Neural progenitor cell (in vitro differentiated cells): ENCODE measurements at regions not wholly inside any gene's neighbourhood (a gene's known extent, or its start where the extent isn't known, plus 50 kb on each side); places are given as distances from the start of the nearest gene placed in this dataset.

ENCODE experiments used
- DNase-seq: peaks from one replicate; pipeline ENCODE4 v3.0.0-alpha.2; 2016; ENCODE audit warnings: low spot score
- H2AFZ ChIP-seq: fragments of 200-600 bp; sonication (generic); replicated peaks from 2 replicates; pipeline ENCODE4 v1.6.1; 2016; ENCODE audit warnings: antibody characterized with exemption
- H3F3A ChIP-seq: fragments of 200-600 bp; sonication (generic); 2 replicates; pipeline ENCODE4 v1.6.1; 2016; ENCODE audit warnings: antibody characterized with exemption, low read depth
- H3K27ac ChIP-seq: fragments of 200-600 bp; sonication (generic); 2 replicates; pipeline ENCODE4 v1.5.1; 2016; ENCODE audit warnings: mild to moderate bottlenecking
- H3K27me3 ChIP-seq: fragments of 200-600 bp; sonication (generic); 2 replicates; pipeline ENCODE4 v1.6.1; 2016; ENCODE audit warnings: mild to moderate bottlenecking, moderate library complexity
- H3K36me3 ChIP-seq: fragments of 200-600 bp; sonication (generic); 2 replicates; pipeline ENCODE4 v1.5.1; 2016
- H3K4me1 ChIP-seq: fragments of 200-600 bp; sonication (generic); 2 replicates; pipeline ENCODE4 v1.6.1; 2016; ENCODE audit warnings: mixed run types
- H3K4me2 ChIP-seq: fragments of 200-600 bp; sonication (generic); 2 replicates; pipeline ENCODE4 v1.6.1; 2016
- H3K4me3 ChIP-seq: fragments of 200-600 bp; sonication (generic); 2 replicates; pipeline ENCODE4 v1.5.1; 2016
- H3K79me2 ChIP-seq: fragments of 200-600 bp; sonication (generic); 2 replicates; pipeline ENCODE4 v1.6.1; 2016; ENCODE audit warnings: low read depth
- H3K9ac ChIP-seq: fragments of 200-600 bp; sonication (generic); 2 replicates; pipeline ENCODE4 v1.6.1; 2016
- H3K9me3 ChIP-seq: fragments of 200-600 bp; sonication (generic); 2 replicates; pipeline ENCODE4 v1.5.1; 2016; ENCODE audit warnings: low read depth
- H4K20me1 ChIP-seq: fragments of 200-600 bp; sonication (generic); 2 replicates; pipeline ENCODE4 v1.6.1; 2016; ENCODE audit warnings: low read depth
- H3K27ac Mint-ChIP-seq: 3 replicates; pipeline ENCODE4 v1.8.0; 2021; ENCODE audit warnings: mixed read lengths
- H3K27me3 Mint-ChIP-seq: 2 replicates; pipeline ENCODE4 v1.8.0; 2022; ENCODE audit warnings: low read depth, mild to moderate bottlenecking, inconsistent platforms, moderate library complexity, mixed read lengths; ENCODE audit not compliant: insufficient read depth
- H3K36me3 Mint-ChIP-seq: 3 replicates; pipeline ENCODE4 v1.8.0; 2021; ENCODE audit warnings: mixed read lengths
- H3K4me1 Mint-ChIP-seq: 3 replicates; pipeline ENCODE4 v1.8.0; 2021; ENCODE audit warnings: mixed read lengths
- H3K4me3 Mint-ChIP-seq: 3 replicates; pipeline ENCODE4 v1.8.0; 2021; ENCODE audit warnings: mild to moderate bottlenecking, moderate library complexity, mixed read lengths
- H3K9me3 Mint-ChIP-seq: 3 replicates; pipeline ENCODE4 v1.8.0; 2020; ENCODE audit warnings: mixed read lengths
- CTCF ChIP-seq: fragments of 200-600 bp; sonication (generic); IDR thresholded peaks from 2 replicates; pipeline ENCODE4 v1.5.1; 2017; ENCODE audit warnings: antibody characterized with exemption, mild to moderate bottlenecking
- EZH2 ChIP-seq: fragments of 200-600 bp; sonication (generic); IDR thresholded peaks from 2 replicates; pipeline ENCODE4 v1.6.1; 2017; ENCODE audit warnings: antibody characterized with exemption, mild to moderate bottlenecking, moderate library complexity
- EZH2phosphoT487 ChIP-seq: fragments of 200-600 bp; sonication (generic); IDR thresholded peaks from 2 replicates; pipeline ENCODE4 v1.6.1; 2017; ENCODE audit warnings: antibody characterized with exemption

GRCh38 chr5:54881286-54882005, 103.9 kb downstream of the ESM1 start:
- H3K4me3 ChIP-seq: no peak overlapping the region
- no peak for DNase-seq
- no peak overlapping the region for H3K9ac ChIP-seq
- no peak overlapping the region for H2AFZ ChIP-seq
- Mint-ChIP-seq H3K36me3 (peaks cover 5% of the 10 kb centered on the region), H3K4me3 (no peak overlapping the region), H3K4me1 (peaks cover 18% of the 10 kb centered on the region), H3K27me3 (peaks cover 13% of the 10 kb centered on the region), H3K9me3 (peaks cover 4% of the 10 kb centered on the region), H3K27ac (no peak overlapping the region)
- TF ChIP-seq EZH2 (no peak), CTCF (no peak), EZH2phosphoT487 (no peak)
- H3K27me3 ChIP-seq: peaks cover 41% of the 10 kb centered on the region
- no peaks in the 10 kb centered on the region for H3F3A ChIP-seq
- H4K20me1 ChIP-seq: no peaks in the 10 kb centered on the region
- H3K79me2 ChIP-seq: no peaks in the 10 kb centered on the region
- H3K27ac ChIP-seq: no peak overlapping the region
- no peaks in the 10 kb centered on the region for H3K36me3 ChIP-seq
- no peaks in the 10 kb centered on the region for H3K9me3 ChIP-seq
- H3K4me2 ChIP-seq: no peak overlapping the region
- H3K4me1 ChIP-seq: peaks cover 4% of the 10 kb centered on the region

GRCh38 chr5:54876976-54877375, 108.4 kb downstream of the ESM1 start:
- H3F3A ChIP-seq: no peaks in the 10 kb centered on the region
- H3K4me3 Mint-ChIP-seq: no peak overlapping the region
- H3K9me3 Mint-ChIP-seq: no peaks in the 10 kb centered on the region
- no peaks in the 10 kb centered on the region for H3K9me3 ChIP-seq
- no peaks in the 10 kb centered on the region for H4K20me1 ChIP-seq
- H3K4me1 Mint-ChIP-seq: no peaks in the 10 kb centered on the region
- H3K79me2 ChIP-seq: no peaks in the 10 kb centered on the region
- peaks cover 3% of the 10 kb centered on the region for H3K27me3 ChIP-seq
- no peak for TF ChIP-seq EZH2phosphoT487
- TF ChIP-seq CTCF: no peak
- TF ChIP-seq EZH2: no peak
- no peak overlapping the region for H3K4me2 ChIP-seq
- no peak for DNase-seq
- no peak overlapping the region for H3K4me3 ChIP-seq
- no peak overlapping the region for H3K9ac ChIP-seq
- H3K27me3 Mint-ChIP-seq: no peaks in the 10 kb centered on the region
- no peaks in the 10 kb centered on the region for H3K36me3 ChIP-seq
- no peak overlapping the region for H3K27ac Mint-ChIP-seq
- H3K27ac ChIP-seq: no peak overlapping the region
- no peaks in the 10 kb centered on the region for H3K36me3 Mint-ChIP-seq
- no peaks in the 10 kb centered on the region for H3K4me1 ChIP-seq
- H2AFZ ChIP-seq: no peak overlapping the region

DNA sequence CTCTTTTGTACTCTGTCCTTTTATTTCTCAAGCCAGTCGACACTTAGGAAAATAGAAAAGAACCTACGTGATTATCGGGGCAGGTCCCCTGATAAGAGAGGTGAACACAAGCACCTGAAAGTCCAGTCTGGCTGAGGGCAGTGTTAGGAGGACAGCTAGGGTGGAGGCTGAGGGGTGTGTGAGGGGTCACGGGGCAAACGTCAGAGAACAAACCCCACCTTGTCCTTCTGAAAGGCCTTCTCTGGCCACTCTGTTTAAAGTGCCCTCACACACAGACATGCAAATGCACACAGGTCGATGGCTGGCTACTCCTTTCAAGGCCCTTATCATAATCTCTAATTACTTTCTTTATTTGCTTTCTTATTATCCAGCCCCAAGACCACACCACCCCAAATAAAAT, 108.8 kb downstream of the ESM1 start:
- no peaks in the 10 kb centered on the region for H4K20me1 ChIP-seq
- no peak overlapping the region for H3K4me2 ChIP-seq
- H3K4me1 Mint-ChIP-seq: no peaks in the 10 kb centered on the region
- no peaks in the 10 kb centered on the region for H3K27me3 ChIP-seq
- no peaks in the 10 kb centered on the region for H3K27me3 Mint-ChIP-seq
- H3K9me3 ChIP-seq: no peaks in the 10 kb centered on the region
- H3F3A ChIP-seq: no peaks in the 10 kb centered on the region
- H3K4me3 ChIP-seq: no peak overlapping the region
- no peaks in the 10 kb centered on the region for H3K4me1 ChIP-seq
- H3K36me3 Mint-ChIP-seq: no peaks in the 10 kb centered on the region
- no peaks in the 10 kb centered on the region for H3K79me2 ChIP-seq
- no peak overlapping the region for H3K4me3 Mint-ChIP-seq
- no peak overlapping the region for H3K27ac Mint-ChIP-seq
- DNase-seq: no peak
- H3K9ac ChIP-seq: no peak overlapping the region
- H3K9me3 Mint-ChIP-seq: no peaks in the 10 kb centered on the region
- H2AFZ ChIP-seq: no peak overlapping the region
- H3K36me3 ChIP-seq: no peaks in the 10 kb centered on the region
- TF ChIP-seq EZH2 (no peak), EZH2phosphoT487 (no peak)
- H3K27ac ChIP-seq: no peak overlapping the region

DNA sequence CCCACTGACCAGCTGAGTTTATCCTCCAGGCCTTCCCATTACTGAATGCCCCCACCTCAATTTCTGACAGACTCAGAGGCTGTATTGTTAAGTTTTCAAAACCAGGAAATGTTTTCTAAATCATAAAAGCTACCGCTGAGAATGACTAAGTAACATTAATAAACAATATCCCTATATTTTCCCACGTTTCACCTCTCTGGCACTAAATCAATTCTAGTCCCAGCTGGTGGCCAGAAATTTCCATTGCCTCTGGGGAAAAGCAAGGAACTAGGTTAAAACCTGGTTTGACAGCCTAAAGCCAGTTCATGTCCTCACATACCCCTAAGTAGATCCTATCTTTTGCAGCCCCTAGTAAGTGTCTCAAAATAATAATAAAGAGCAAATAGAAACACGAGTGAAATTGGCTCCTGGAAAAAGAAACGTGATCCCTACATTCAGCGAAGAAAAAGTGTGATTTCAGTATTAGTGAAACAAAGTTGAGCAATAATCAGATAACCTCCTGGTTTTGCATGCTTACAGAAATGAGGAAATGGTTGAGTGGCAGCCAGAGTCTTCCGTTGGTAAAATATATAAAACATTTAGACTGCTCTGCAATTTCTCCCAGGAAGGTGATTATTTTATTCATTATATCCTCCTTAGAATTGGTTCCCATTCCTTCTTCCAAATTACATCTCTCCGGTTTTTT, 110.9 kb downstream of the ESM1 start:
- H3K9me3 Mint-ChIP-seq: no peaks in the 10 kb centered on the region
- TF ChIP-seq CTCF (no peak), EZH2phosphoT487 (no peak), EZH2 (no peak)
- Histone ChIP-seq H3K9ac (no peak overlapping the region), H3K9me3 (no peaks in the 10 kb centered on the region), H4K20me1 (no peaks in the 10 kb centered on the region), H3K4me3 (no peak overlapping the region), H2AFZ (no peak overlapping the region), H3K79me2 (no peaks in the 10 kb centered on the region), H3K4me2 (no peak overlapping the region), H3K36me3 (no peaks in the 10 kb centered on the region), H3F3A (no peaks in the 10 kb centered on the region), H3K27me3 (no peaks in the 10 kb centered on the region), H3K27ac (no peak overlapping the region), H3K4me1 (no peaks in the 10 kb centered on the region)
- H3K27me3 Mint-ChIP-seq: no peaks in the 10 kb centered on the region
- H3K36me3 Mint-ChIP-seq: no peaks in the 10 kb centered on the region
- no peak overlapping the region for H3K27ac Mint-ChIP-seq
- H3K4me1 Mint-ChIP-seq: no peaks in the 10 kb centered on the region
- no peak for DNase-seq
- H3K4me3 Mint-ChIP-seq: no peak overlapping the region
